ENCODE measurements at regions not wholly inside any gene's neighbourhood (a gene's known extent, or its start where the extent isn't known, plus 50 kb on each side); places are given as distances from the start of the nearest gene placed in this dataset.
"Not testable (repeated sequence)": the region's sequence is repeated elsewhere in the genome, so short reads cannot be mapped to it uniquely, and the experiment has no call there.

- DNase-seq = no peak
These were observed 71.9 kb upstream of the IPO5 start for GRCh38 chr13:97881556-97881955.

DNA sequence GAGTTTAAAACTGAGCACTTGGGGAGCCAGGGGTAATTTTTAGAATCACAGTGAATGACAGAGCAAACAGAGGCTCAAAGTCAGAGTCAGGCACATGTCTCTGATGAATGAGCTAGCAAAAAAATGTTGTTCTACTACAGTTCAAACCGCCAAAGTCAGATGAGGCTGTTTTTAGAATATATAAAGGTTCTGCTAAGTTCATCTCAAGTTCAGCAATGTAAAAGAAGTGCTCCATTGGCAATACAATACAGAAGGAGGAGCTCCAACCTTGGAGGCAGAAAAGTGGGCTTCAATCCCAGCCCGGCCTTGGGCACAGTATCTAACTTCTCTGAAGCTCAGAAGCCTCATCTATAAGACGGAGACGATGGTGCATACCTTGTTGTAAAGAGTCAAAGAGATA, 70.1 kb upstream of the IPO5 start:
- no peak for DNase-seq

- DNase-seq = no peak
These were observed 68.6 kb upstream of the IPO5 start for GRCh38 chr13:97884707-97885468.

DNA sequence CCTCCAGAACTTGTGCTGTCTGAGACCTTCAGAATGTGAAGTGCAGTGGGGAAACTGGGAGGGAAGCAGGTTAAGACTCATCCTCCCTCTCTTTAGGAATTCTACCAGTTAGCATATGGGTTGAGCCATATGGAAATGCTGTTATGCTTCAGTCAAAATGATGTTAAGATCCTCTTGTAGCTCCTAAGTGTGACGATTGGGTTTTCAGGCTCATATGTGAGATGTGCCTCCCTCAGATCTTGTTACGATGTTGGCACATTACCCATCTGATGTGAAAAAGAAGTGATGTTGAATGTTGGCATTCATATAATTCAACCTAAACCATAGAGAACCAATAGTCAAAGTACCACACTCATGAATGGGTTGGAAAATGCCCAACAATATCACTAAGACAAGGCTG, 67.8 kb upstream of the IPO5 start:
- no peak for DNase-seq

GRCh38 chr13:97889803-97890202, 63.7 kb upstream of the IPO5 start:
- no peak for DNase-seq

- no peak for DNase-seq
These were observed 62.9 kb upstream of the IPO5 start for GRCh38 chr13:97890573-97890972.

DNA sequence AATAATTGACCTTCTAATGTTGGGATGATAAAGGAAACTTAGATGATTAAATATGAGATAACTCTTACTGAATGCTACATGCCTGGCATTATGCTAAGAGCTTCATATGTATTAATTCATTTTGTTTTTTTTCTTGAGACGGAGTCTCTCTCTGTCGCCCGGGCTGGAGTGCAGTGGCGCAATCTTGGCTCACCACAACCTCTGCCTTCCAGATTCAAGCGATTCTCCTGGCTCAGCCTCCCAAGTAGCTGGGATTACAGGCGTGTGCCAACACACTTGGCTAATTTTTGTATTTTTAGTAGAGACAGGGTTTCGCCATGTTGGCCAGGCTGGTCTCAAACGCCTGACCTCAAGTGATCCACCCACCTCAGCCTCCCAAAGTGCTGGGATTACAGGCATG, 61.5 kb upstream of the IPO5 start:
- not testable (repeated sequence) for DNase-seq

- no peak for DNase-seq
These were observed 60.8 kb upstream of the IPO5 start for GRCh38 chr13:97892717-97893116.

- no peak for DNase-seq
These were observed 58.1 kb upstream of the IPO5 start for GRCh38 chr13:97895383-97895782.

DNA sequence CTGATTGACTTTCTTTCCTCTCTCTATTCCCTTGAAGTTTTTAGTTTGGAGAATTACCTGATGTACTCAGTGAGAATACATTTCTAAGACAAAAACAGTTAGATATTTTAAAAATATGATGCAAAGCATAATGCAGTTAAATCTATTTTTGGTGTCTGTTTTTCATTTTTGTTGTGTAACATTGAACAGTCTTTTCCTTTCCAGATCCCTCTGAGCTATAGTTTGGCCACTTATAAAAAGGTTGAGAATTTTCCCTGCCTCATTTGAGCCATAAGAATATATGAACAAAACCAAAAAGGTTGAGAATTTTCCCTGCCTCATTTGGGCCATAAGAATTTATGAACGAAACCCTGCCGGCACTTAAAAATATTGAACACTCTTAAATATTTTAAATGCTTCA, 57.0 kb upstream of the IPO5 start:
- no peak for DNase-seq

- DNase-seq = no peak
These were observed 51.8 kb upstream of the IPO5 start for GRCh38 chr13:97901716-97902115.

Measured in CD4-positive, alpha-beta T cell treated with Interleukin-21 for 1 hour (primary cell).